H9 (cell line): ENCODE measurements at regions not wholly inside any gene's neighbourhood (a gene's known extent, or its start where the extent isn't known, plus 50 kb on each side); places are given as distances from the start of the nearest gene placed in this dataset.
"Not testable (repeated sequence)": the region's sequence is repeated elsewhere in the genome, so short reads cannot be mapped to it uniquely, and the experiment has no call there.

ENCODE experiments used
- DNase-seq: peaks from one replicate; pipeline ENCODE4 v3.0.0-alpha.2; 2017
- H2AFZ ChIP-seq: one replicate; pipeline ENCODE4 v1.6.1; 2013; ENCODE audit warnings: mild to moderate bottlenecking, low read length, control low read depth, moderate library complexity
- H2AK5ac ChIP-seq: 2 replicates; pipeline ENCODE4 v1.6.1; 2013; ENCODE audit warnings: low read length, control low read depth, mixed read lengths; ENCODE audit not compliant: insufficient read length
- H2BK120ac ChIP-seq: one replicate; pipeline ENCODE4 v1.6.1; 2013; ENCODE audit warnings: low read depth, mild to moderate bottlenecking, low read length, control low read depth, inconsistent platforms; ENCODE audit not compliant: poor library complexity, severe bottlenecking
- H2BK12ac ChIP-seq: 2 replicates; pipeline ENCODE4 v1.6.1; 2013; ENCODE audit warnings: low read length, control low read depth, mixed read lengths, low read depth; ENCODE audit not compliant: insufficient read length
- H2BK15ac ChIP-seq: 2 replicates; pipeline ENCODE4 v1.6.1; 2013; ENCODE audit warnings: low read depth, low read length, control low read depth
- H2BK20ac ChIP-seq: one replicate; pipeline ENCODE4 v1.6.1; 2013; ENCODE audit warnings: low read depth, mild to moderate bottlenecking, low read length, control low read depth, inconsistent platforms; ENCODE audit not compliant: poor library complexity, severe bottlenecking
- H2BK5ac ChIP-seq: 2 replicates; pipeline ENCODE4 v1.6.1; 2013; ENCODE audit warnings: low read length, control low read depth, mixed read lengths; ENCODE audit not compliant: insufficient read length
- H3K14ac ChIP-seq: 2 replicates; pipeline ENCODE4 v1.6.1; 2013; ENCODE audit warnings: low read length, control low read depth; ENCODE audit not compliant: insufficient read depth
- H3K18ac ChIP-seq: 2 replicates; pipeline ENCODE4 v1.6.1; 2013; ENCODE audit warnings: low read depth, mild to moderate bottlenecking, mixed read lengths, low read length, control low read depth; ENCODE audit not compliant: insufficient read length
- H3K23ac ChIP-seq: 2 replicates; pipeline ENCODE4 v1.6.1; 2013; ENCODE audit warnings: low read length, control low read depth, mixed read lengths, low read depth; ENCODE audit not compliant: insufficient read length
- H3K23me2 ChIP-seq: 2 replicates; pipeline ENCODE4 v1.6.1; 2013; ENCODE audit warnings: low read depth, mild to moderate bottlenecking, mixed read lengths, low read length, control low read depth; ENCODE audit not compliant: insufficient read length, poor library complexity, severe bottlenecking
- H3K27ac ChIP-seq: 2 replicates; pipeline ENCODE4 v1.5.1; 2013; ENCODE audit warnings: low read length, control low read depth, mixed read lengths, low read depth; ENCODE audit not compliant: insufficient read length
- H3K27me3 ChIP-seq: 2 replicates; pipeline ENCODE4 v1.6.1; 2013; ENCODE audit warnings: low read length, control low read depth, inconsistent platforms; ENCODE audit not compliant: insufficient read depth
- H3K4ac ChIP-seq: 2 replicates; pipeline ENCODE4 v1.6.1; 2013; ENCODE audit warnings: low read depth, mild to moderate bottlenecking, control low read depth, inconsistent platforms, low read length, moderate library complexity
- H3K4me1 ChIP-seq: 2 replicates; pipeline ENCODE4 v1.6.1; 2013; ENCODE audit warnings: low read length, control low read depth, inconsistent platforms; ENCODE audit not compliant: insufficient read depth
- H3K4me2 ChIP-seq: 2 replicates; pipeline ENCODE4 v1.6.1; 2013; ENCODE audit warnings: low read length, control low read depth, mixed read lengths; ENCODE audit not compliant: insufficient read length, insufficient read depth
- H3K56ac ChIP-seq: 2 replicates; pipeline ENCODE4 v1.6.1; 2013; ENCODE audit warnings: low read depth, mild to moderate bottlenecking, mixed read lengths, low read length, control low read depth; ENCODE audit not compliant: insufficient read length
- H3K79me1 ChIP-seq: 2 replicates; pipeline ENCODE4 v1.6.1; 2013; ENCODE audit warnings: low read depth, mild to moderate bottlenecking, moderate library complexity, low read length, control low read depth, inconsistent platforms; ENCODE audit not compliant: insufficient read depth, poor library complexity, severe bottlenecking
- H3K79me2 ChIP-seq: 2 replicates; pipeline ENCODE4 v1.6.1; 2013; ENCODE audit warnings: low read length, control low read depth, inconsistent platforms; ENCODE audit not compliant: insufficient read depth
- H3K9ac ChIP-seq: 2 replicates; pipeline ENCODE4 v1.6.1; 2013; ENCODE audit warnings: low read length, control low read depth, mixed read lengths; ENCODE audit not compliant: insufficient read length; ENCODE audit errors: extremely low read depth
- H3K9me3 ChIP-seq: one replicate; pipeline ENCODE4 v1.6.1; 2013; ENCODE audit warnings: low read depth, low read length, inconsistent platforms; ENCODE audit not compliant: control insufficient read depth
- H3T11ph ChIP-seq: one replicate; pipeline ENCODE4 v1.6.1; 2013; ENCODE audit warnings: mild to moderate bottlenecking, low read length, control low read depth, inconsistent platforms
- H4K20me1 ChIP-seq: one replicate; pipeline ENCODE4 v1.6.1; 2013; ENCODE audit not compliant: control insufficient read depth, insufficient read length, insufficient read depth
- H4K5ac ChIP-seq: 2 replicates; pipeline ENCODE4 v1.6.1; 2013; ENCODE audit warnings: low read depth, mild to moderate bottlenecking, mixed read lengths, low read length, control low read depth; ENCODE audit not compliant: insufficient read length
- H4K8ac ChIP-seq: replicated peaks from 2 replicates; pipeline ENCODE4 v1.6.1; 2013; ENCODE audit warnings: low read length, control low read depth, mixed read lengths, low read depth; ENCODE audit not compliant: insufficient read length
- H4K91ac ChIP-seq: 2 replicates; pipeline ENCODE4 v1.6.1; 2013; ENCODE audit warnings: low read depth, mild to moderate bottlenecking, moderate library complexity, mixed read lengths, low read length, control low read depth; ENCODE audit not compliant: insufficient read length
- H3K27ac Mint-ChIP-seq, 3 experiments: 2 replicates in 2 of 3; 3 replicates in 1 of 3; pipeline ENCODE4 v1.8.0; 2020 to 2021; ENCODE audit warnings: mixed read lengths in 3 of 3, mild to moderate bottlenecking in 1 of 3, moderate library complexity in 1 of 3
- H3K27me3 Mint-ChIP-seq: 2 replicates; pipeline ENCODE4 v1.8.0; 2021; ENCODE audit warnings: low read depth, mild to moderate bottlenecking, moderate library complexity, mixed read lengths
- H3K36me3 Mint-ChIP-seq, 3 experiments: 2 replicates in 2 of 3; 3 replicates in 1 of 3; pipeline ENCODE4 v1.8.0; 2020 to 2021; ENCODE audit warnings: low read depth in 3 of 3, mixed read lengths in 3 of 3; ENCODE audit not compliant: insufficient read depth in 1 of 3
- H3K4me1 Mint-ChIP-seq, 2 experiments: 2 replicates each; pipeline ENCODE4 v1.8.0; 2020; ENCODE audit warnings: mixed read lengths in 2 of 2
- H3K4me3 Mint-ChIP-seq, 2 experiments: 2 replicates in 1 of 2; 3 replicates in 1 of 2; pipeline ENCODE4 v1.8.0; 2020 to 2021; ENCODE audit warnings: mild to moderate bottlenecking in 2 of 2, mixed read lengths in 2 of 2, moderate library complexity in 1 of 2
- H3K9me3 Mint-ChIP-seq, 2 experiments: 2 replicates in 1 of 2; 3 replicates in 1 of 2; pipeline ENCODE4 v1.8.0; 2020; ENCODE audit warnings: mild to moderate bottlenecking in 2 of 2, mixed read lengths in 2 of 2, moderate library complexity in 1 of 2
- WGBS: extraction: QIAGEN DNeasy Blood & Tissue Kit; methylation state at CpG from one replicate; pipeline ENCODE4 v1.1.7; 2013; ENCODE audit warnings: missing lambda C conversion rate, low lambda C conversion rate, mixed read lengths; ENCODE audit not compliant: insufficient read length; ENCODE audit errors: extremely low coverage; 5-methylcytosine and 5-hydroxymethylcytosine counted together

GRCh38 chr2:91873416-91873815, 2997.8 kb upstream of the TEKT4 start:
- not testable (repeated sequence) for H2BK15ac ChIP-seq, H4K91ac ChIP-seq, H2AFZ ChIP-seq, H3K27me3 ChIP-seq, H3K4me1 ChIP-seq, H3T11ph ChIP-seq, H3K23ac ChIP-seq, H2BK20ac ChIP-seq, H3K4me3 Mint-ChIP-seq, H2BK120ac ChIP-seq, H3K18ac ChIP-seq, H4K5ac ChIP-seq, H3K79me1 ChIP-seq, H3K56ac ChIP-seq, H2AK5ac ChIP-seq, H3K79me2 ChIP-seq, H3K14ac ChIP-seq, H3K27ac Mint-ChIP-seq, H3K9ac ChIP-seq, H3K27ac ChIP-seq, H3K23me2 ChIP-seq, H2BK5ac ChIP-seq, H2BK12ac ChIP-seq, DNase-seq, H3K4me1 Mint-ChIP-seq, H3K27me3 Mint-ChIP-seq, H4K8ac ChIP-seq, H4K20me1 ChIP-seq, H3K4me2 ChIP-seq, H3K4ac ChIP-seq
- H3K36me3 Mint-ChIP-seq = peaks cover 0 to 15% (median 7%) of the 10 kb centered on the region in 3 experiments; a peak in 3 of 7 replicates
- WGBS = no CpG with 5 or more reads among the region's 1 CpG
- peaks cover 23% of the 10 kb centered on the region for H3K9me3 ChIP-seq
- H3K9me3 Mint-ChIP-seq = peaks cover 71 to 75% of the 10 kb centered on the region in 2 experiments

DNA sequence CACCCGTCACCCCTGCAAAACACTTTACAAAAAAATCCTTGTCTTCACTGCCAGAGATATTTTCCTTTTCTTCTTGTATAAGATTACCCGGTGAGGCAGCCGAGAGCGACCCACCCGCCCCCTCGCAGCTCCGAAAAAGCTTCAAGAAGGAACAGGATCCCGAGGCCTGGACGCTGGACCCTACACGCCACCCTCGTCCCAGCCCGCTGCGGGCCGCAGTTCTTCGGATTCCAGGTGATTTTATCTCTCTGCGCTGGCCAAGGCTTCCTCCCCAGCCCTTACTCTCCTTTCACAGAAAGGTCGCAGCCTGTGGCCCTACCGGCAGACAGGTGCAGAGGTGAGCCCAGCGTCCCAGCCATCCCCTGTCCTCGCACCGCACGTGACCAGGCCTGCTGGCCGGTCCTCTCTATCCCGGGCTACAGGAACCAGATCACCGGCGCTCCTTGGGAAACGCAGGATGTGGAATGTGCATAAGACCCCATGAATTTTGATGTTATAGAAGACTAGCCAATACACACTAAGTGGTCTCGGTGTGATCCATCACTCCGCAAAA, 2993.5 kb upstream of the TEKT4 start:
- not testable (repeated sequence) for H2BK5ac ChIP-seq
- H3K9me3 Mint-ChIP-seq = peaks cover 58 to 59% of the 10 kb centered on the region in 2 experiments

More for the DNA sequence above, 2993.5 kb upstream of the TEKT4 start:
- not testable (repeated sequence) for H3K27me3 Mint-ChIP-seq, DNase-seq, H4K5ac ChIP-seq, H4K91ac ChIP-seq, H2BK120ac ChIP-seq, H3K27ac ChIP-seq, H3K56ac ChIP-seq, H3K23ac ChIP-seq, H3T11ph ChIP-seq, H3K18ac ChIP-seq, H3K23me2 ChIP-seq, H2BK20ac ChIP-seq, H3K9ac ChIP-seq, H3K79me2 ChIP-seq, H3K4me1 Mint-ChIP-seq, H3K27me3 ChIP-seq, H3K14ac ChIP-seq, H3K4me2 ChIP-seq, H2BK15ac ChIP-seq, H3K79me1 ChIP-seq, H3K4me3 Mint-ChIP-seq, H2AK5ac ChIP-seq, H3K4ac ChIP-seq, H2BK12ac ChIP-seq, H3K4me1 ChIP-seq, H3K27ac Mint-ChIP-seq, H4K20me1 ChIP-seq, H2AFZ ChIP-seq, H4K8ac ChIP-seq
- H3K36me3 Mint-ChIP-seq = peaks cover 0 to 16% (median 1%) of the 10 kb centered on the region in 3 experiments; a peak in 3 of 7 replicates
- no CpG with 5 or more reads among the region's 29 CpGs for WGBS
- peaks cover 10% of the 10 kb centered on the region for H3K9me3 ChIP-seq
